ENCODE measurements at regions not wholly inside any gene's neighbourhood (a gene's known extent, or its start where the extent isn't known, plus 50 kb on each side); places are given as distances from the start of the nearest gene placed in this dataset.

GRCh38 chr11:87909178-87909577 is 266.1 kb downstream of the RAB38 start:
- no peaks in the 10 kb centered on the region for H3K36me3 ChIP-seq
- DNase-seq = no peak
- ATAC-seq = no peak
- H3K4me3 ChIP-seq = no peak overlapping the region
- intact Hi-C loops (cut with DNase I) = no loop called here
- H3K27me3 ChIP-seq = no peaks in the 10 kb centered on the region
- H3K4me1 ChIP-seq = no peaks in the 10 kb centered on the region
- no peak overlapping the region for H3K27ac ChIP-seq
- no peak for TF ChIP-seq CTCF (IDR thresholded peaks at IDR 0.05)
- H3K9me3 ChIP-seq = no peaks in the 10 kb centered on the region

- Histone ChIP-seq H3K9me3 (no peaks in the 10 kb centered on the region), H3K4me3 (no peak overlapping the region), H3K27ac (no peak overlapping the region), H3K36me3 (no peaks in the 10 kb centered on the region), H3K27me3 (no peaks in the 10 kb centered on the region), H3K4me1 (no peaks in the 10 kb centered on the region)
- no peak for DNase-seq
- intact Hi-C loops (cut with DNase I) = no loop called here
- ATAC-seq = no peak
- TF ChIP-seq CTCF (IDR thresholded peaks at IDR 0.05) = no peak
Measured at GRCh38 chr11:87908086-87908485, 267.2 kb downstream of the RAB38 start.

GRCh38 chr11:87903345-87903744 is 271.9 kb downstream of the RAB38 start:
- Histone ChIP-seq H3K36me3 (no peaks in the 10 kb centered on the region), H3K27me3 (no peaks in the 10 kb centered on the region), H3K4me3 (no peak overlapping the region), H3K9me3 (no peaks in the 10 kb centered on the region), H3K4me1 (no peaks in the 10 kb centered on the region), H3K27ac (no peak overlapping the region)
- no peak for ATAC-seq
- intact Hi-C loops (cut with DNase I) = no loop called here
- DNase-seq = no peak
- no peak for TF ChIP-seq CTCF (IDR thresholded peaks at IDR 0.05)

- TF ChIP-seq CTCF (IDR thresholded peaks at IDR 0.05) = no peak
- no peak for DNase-seq
- no peak for ATAC-seq
- Histone ChIP-seq H3K27ac (no peak overlapping the region), H3K4me3 (no peak overlapping the region), H3K36me3 (no peaks in the 10 kb centered on the region), H3K4me1 (no peaks in the 10 kb centered on the region), H3K27me3 (no peaks in the 10 kb centered on the region), H3K9me3 (no peaks in the 10 kb centered on the region)
- intact Hi-C loops (cut with DNase I) = no loop called here
Measured at GRCh38 chr11:87901341-87901740, 273.9 kb downstream of the RAB38 start.

- no peaks in the 10 kb centered on the region for H3K27me3 ChIP-seq
- no peak for TF ChIP-seq CTCF (IDR thresholded peaks at IDR 0.05)
- H3K36me3 ChIP-seq = no peaks in the 10 kb centered on the region
- intact Hi-C loops (cut with DNase I) = no loop called here
- ATAC-seq = no peak
- DNase-seq = no peak
- H3K4me3 ChIP-seq = no peak overlapping the region
- no peak overlapping the region for H3K27ac ChIP-seq
- H3K4me1 ChIP-seq = no peaks in the 10 kb centered on the region
- H3K9me3 ChIP-seq = no peaks in the 10 kb centered on the region
Measured at GRCh38 chr11:87897921-87898320, 277.3 kb downstream of the RAB38 start.
